ENCODE measurements at regions not wholly inside any gene's neighbourhood (a gene's known extent, or its start where the extent isn't known, plus 50 kb on each side); places are given as distances from the start of the nearest gene placed in this dataset.

DNA sequence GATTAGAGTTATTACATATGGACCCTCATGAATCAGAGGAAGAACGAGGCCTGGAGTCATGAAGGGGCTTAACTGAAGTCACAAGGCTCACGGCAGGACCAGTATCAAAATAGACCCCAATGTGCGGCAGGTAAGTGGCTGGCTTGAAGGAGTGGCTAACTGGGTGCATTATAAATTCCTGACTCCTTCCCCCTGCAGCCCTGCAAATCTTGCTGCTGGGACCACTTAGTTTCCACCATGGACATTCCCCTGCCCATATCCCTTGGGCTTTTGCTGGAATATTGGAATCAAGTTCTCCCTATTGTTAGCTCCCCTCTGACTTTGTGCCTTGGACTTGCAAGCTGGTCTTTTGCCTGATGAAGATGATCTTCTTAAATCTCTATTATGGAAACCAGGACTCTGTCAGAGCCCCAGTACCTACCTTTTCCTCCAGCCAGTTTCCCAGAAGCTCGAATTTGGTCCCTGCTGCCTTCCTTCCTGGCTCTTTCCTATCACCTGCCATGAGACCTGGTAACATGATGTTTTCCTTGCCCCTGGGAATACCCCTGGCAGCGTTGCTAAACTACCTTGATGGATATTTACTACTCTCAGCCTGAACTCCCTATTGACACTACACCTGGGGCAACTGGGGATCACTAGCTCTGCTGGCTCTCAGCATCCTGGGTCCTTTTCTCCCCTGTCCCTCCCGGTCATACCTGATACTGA lies 156.0 kb upstream of the JUN start:
- ATAC-seq: no peak
- TF ChIP-seq EP300 (IDR thresholded peaks at IDR 0.05) (no peak), POLR2AphosphoS5 (IDR thresholded peaks at IDR 0.05) (no peak), POLR2A (IDR thresholded peaks at IDR 0.05) (no peak)
- TF ChIP-seq, protein P1, sequence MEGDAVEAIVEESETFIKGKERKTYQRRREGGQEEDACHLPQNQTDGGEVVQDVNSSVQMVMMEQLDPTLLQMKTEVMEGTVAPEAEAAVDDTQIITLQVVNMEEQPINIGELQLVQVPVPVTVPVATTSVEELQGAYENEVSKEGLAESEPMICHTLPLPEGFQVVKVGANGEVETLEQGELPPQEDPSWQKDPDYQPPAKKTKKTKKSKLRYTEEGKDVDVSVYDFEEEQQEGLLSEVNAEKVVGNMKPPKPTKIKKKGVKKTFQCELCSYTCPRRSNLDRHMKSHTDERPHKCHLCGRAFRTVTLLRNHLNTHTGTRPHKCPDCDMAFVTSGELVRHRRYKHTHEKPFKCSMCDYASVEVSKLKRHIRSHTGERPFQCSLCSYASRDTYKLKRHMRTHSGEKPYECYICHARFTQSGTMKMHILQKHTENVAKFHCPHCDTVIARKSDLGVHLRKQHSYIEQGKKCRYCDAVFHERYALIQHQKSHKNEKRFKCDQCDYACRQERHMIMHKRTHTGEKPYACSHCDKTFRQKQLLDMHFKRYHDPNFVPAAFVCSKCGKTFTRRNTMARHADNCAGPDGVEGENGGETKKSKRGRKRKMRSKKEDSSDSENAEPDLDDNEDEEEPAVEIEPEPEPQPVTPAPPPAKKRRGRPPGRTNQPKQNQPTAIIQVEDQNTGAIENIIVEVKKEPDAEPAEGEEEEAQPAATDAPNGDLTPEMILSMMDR (IDR thresholded peaks at IDR 0.05): no peak
- no peaks in the 10 kb centered on the region for H3K27me3 ChIP-seq
- WGBS, 2 donors (ENCODE audit: low coverage in 1 of 2): 73 to 80% methylated on average over 6 of the region's 6 CpGs
- no peak overlapping the region for H3K4me3 ChIP-seq
- no peaks in the 10 kb centered on the region for H3K9me3 ChIP-seq
- no peak overlapping the region for H3K27ac ChIP-seq
- H3K4me1 ChIP-seq: peaks cover 0 to 6% (median 0%) of the 10 kb centered on the region in 3 donors
- no peaks in the 10 kb centered on the region for H3K36me3 ChIP-seq

DNA sequence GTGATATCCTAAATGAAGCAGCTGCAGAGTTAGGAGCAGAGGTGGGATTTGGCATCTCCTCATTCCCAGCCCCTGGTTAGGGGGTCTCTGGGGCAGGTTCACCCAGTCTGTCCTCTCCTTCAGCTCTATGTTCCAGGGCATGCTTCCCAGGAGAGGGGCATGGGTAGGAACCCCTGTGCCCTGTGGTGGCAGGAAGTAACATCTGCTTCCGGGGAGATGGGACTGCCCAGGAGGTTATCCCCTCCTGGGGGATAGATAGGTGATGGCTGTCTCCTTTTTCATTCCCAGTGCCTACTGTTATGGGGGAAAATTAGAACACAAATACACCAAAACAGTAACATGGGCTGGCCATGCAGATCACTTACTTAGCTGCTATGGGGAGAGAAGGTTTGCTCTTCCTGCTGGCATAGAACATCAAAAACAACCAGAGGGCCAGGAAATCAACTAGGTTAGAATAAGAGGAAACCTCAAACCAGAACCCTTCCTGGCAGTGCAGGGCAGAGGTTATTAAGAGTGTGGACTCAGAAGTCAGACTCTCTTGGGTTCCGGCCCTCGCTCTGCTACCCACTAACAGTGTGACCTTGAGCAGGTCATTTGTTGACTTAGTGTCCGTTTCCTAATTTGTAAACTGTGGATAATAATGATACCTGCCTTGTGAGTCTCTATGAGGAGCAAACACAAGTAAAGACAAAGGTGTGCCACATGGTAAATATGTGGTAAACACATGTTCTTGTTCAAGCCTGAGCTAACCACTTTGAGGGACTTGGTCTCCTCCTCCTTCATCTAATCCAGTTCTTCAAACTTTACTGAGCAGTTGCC lies 157.8 kb upstream of the JUN start:
- 80 to 84% methylated on average over 2 to 4 of the region's 4 CpGs for WGBS, 2 donors (ENCODE audit: low coverage in 1 of 2)
- no peak overlapping the region for H3K4me3 ChIP-seq
- no peaks in the 10 kb centered on the region for H3K36me3 ChIP-seq
- peaks cover 0 to 6% (median 0%) of the 10 kb centered on the region in 3 donors for H3K4me1 ChIP-seq
- ATAC-seq: no peak
- H3K9me3 ChIP-seq: no peaks in the 10 kb centered on the region
- TF ChIP-seq EP300 (IDR thresholded peaks at IDR 0.05) (no peak), POLR2AphosphoS5 (IDR thresholded peaks at IDR 0.05) (no peak), POLR2A (IDR thresholded peaks at IDR 0.05) (no peak)
- TF ChIP-seq, protein P1 (IDR thresholded peaks at IDR 0.05): no peak
- no peak overlapping the region for H3K27ac ChIP-seq
- H3K27me3 ChIP-seq: no peaks in the 10 kb centered on the region

DNA sequence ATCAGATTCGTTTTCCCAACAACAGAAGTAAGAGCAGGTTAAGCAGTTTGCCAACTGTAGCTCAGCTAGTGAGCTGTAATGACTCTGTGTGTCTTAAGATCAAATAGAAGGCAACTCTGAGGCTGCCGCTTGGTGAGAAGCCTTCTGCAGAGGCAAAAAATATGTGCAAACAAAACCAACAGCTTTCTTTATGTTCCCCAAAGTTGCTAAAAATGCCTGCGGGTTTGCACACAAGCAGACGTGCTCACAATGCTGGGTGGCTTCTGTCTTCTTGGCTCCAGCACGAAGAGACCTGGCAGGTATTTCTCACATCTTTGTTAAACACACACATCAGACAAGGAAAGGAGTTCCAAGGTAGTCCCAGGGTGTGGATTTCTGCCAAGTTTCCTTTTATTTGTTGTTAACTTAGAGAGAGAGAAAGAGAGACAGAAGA lies 158.9 kb upstream of the JUN start:
- 33 to 36% methylated on average over 3 to 4 of the region's 5 CpGs for WGBS, 2 donors (ENCODE audit: low coverage in 1 of 2)
- H3K27ac ChIP-seq: no peak overlapping the region
- no peak for TF ChIP-seq EP300 (IDR thresholded peaks at IDR 0.05)
- TF ChIP-seq, protein P1 (IDR thresholded peaks at IDR 0.05): no peak
- no peak for TF ChIP-seq POLR2AphosphoS5 (IDR thresholded peaks at IDR 0.05)
- TF ChIP-seq POLR2A (IDR thresholded peaks at IDR 0.05): no peak
- no peak for ATAC-seq
- peaks cover 0 to 6% (median 0%) of the 10 kb centered on the region in 3 donors for H3K4me1 ChIP-seq
- H3K9me3 ChIP-seq: no peaks in the 10 kb centered on the region
- no peaks in the 10 kb centered on the region for H3K36me3 ChIP-seq
- H3K4me3 ChIP-seq: no peak overlapping the region
- H3K27me3 ChIP-seq: no peaks in the 10 kb centered on the region

DNA sequence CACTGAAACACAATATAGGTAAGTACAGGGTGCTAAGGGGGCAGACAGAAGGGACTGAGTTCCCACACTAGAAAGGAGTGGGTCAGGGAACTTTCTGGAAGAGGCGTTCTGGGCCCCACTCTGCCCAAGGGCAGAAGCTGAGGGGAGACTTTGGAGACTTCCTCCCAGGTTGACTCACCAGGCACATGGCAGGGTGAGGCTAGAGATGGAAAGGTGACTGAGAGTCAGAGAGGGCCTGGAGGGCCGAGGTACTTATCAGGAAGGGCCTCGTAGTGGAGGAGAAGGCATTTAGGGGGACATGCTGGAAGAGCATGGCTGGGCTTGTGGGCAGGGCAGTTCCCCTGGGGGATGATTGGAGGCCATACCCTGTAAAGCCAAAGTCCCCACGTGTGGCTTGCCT lies 159.9 kb upstream of the JUN start:
- Histone ChIP-seq H3K27me3 (no peaks in the 10 kb centered on the region), H3K36me3 (no peaks in the 10 kb centered on the region), H3K4me3 (no peak overlapping the region), H3K27ac (no peak overlapping the region), H3K4me1 (peaks cover 0 to 6% (median 0%) of the 10 kb centered on the region in 3 donors), H3K9me3 (no peaks in the 10 kb centered on the region)
- no peak for ATAC-seq
- WGBS, 2 donors (ENCODE audit: low coverage in 1 of 2): 67 to 90% methylated on average over 2 of the region's 4 CpGs
- TF ChIP-seq POLR2AphosphoS5 (IDR thresholded peaks at IDR 0.05) (no peak), POLR2A (IDR thresholded peaks at IDR 0.05) (no peak), EP300 (IDR thresholded peaks at IDR 0.05) (no peak)
- TF ChIP-seq, protein P1 (IDR thresholded peaks at IDR 0.05): no peak
